A673 (cell line): ENCODE measurements at regions not wholly inside any gene's neighbourhood (a gene's known extent, or its start where the extent isn't known, plus 50 kb on each side); places are given as distances from the start of the nearest gene placed in this dataset.

ENCODE experiments used
- EZH2 ChIP-seq: fragments of 200-600 bp; sonication (generic); IDR thresholded peaks from 2 replicates; pipeline ENCODE4 v1.6.1; 2017; ENCODE audit warnings: borderline replicate concordance, low read depth, mild to moderate bottlenecking, mixed read lengths, antibody characterized with exemption, low read length; ENCODE audit not compliant: poor library complexity, severe bottlenecking
- TF ChIP-seq, protein P1 (sequence below): fragments of 300-800, 200-600 bp; sonication (generic); conservative IDR thresholded peaks from 2 replicates; pipeline ENCODE4 v1.5.1; 2017; ENCODE audit warnings: low read depth, mild to moderate bottlenecking, antibody characterized with exemption, low read length, moderate library complexity, mixed read lengths

DNA sequence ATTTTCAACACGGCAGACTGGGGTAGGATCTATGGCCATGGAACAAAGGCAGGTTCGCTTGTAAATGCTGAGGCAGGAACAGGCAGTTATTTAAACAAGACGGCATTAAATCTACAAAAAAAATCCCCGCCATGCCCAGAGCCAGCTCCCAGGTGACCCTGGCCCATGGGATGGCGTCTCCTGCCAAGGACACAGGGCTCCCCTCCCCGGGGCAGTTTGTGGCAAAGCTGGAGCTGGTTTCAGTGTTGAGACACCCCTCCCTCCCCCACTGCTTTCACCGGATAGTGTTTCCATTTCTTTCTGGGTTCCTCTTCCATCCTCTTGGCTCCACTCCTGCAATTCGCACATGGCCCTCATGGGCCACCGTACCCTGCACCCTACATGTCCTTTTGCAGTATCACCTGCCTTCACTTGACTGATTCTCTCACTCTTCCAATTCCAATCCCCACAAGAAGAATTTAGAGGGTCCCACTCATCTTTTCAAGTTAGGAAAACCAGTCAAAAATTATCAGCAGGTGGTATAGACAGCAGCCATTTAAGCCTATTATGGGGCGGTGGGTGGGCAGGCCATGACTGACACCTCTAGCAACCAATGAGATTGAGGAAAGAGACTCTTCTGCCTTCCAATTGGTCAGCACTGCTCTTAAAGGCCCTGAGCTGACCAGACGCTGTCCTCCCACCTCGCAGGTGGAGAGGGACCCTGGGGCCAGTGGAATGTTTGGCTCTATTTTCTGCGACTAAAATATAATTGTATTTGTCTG, 52.0 kb downstream of the OLIG1 start:
- TF ChIP-seq, protein P1, sequence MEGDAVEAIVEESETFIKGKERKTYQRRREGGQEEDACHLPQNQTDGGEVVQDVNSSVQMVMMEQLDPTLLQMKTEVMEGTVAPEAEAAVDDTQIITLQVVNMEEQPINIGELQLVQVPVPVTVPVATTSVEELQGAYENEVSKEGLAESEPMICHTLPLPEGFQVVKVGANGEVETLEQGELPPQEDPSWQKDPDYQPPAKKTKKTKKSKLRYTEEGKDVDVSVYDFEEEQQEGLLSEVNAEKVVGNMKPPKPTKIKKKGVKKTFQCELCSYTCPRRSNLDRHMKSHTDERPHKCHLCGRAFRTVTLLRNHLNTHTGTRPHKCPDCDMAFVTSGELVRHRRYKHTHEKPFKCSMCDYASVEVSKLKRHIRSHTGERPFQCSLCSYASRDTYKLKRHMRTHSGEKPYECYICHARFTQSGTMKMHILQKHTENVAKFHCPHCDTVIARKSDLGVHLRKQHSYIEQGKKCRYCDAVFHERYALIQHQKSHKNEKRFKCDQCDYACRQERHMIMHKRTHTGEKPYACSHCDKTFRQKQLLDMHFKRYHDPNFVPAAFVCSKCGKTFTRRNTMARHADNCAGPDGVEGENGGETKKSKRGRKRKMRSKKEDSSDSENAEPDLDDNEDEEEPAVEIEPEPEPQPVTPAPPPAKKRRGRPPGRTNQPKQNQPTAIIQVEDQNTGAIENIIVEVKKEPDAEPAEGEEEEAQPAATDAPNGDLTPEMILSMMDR: no peak
- no peak for TF ChIP-seq EZH2
